Adipose tissue (tissue), 3 donors: ENCODE measurements at regions not wholly inside any gene's neighbourhood (a gene's known extent, or its start where the extent isn't known, plus 50 kb on each side); places are given as distances from the start of the nearest gene placed in this dataset.

Source experiments
- H3K27ac ChIP-seq: one replicate; pipeline ENCODE4 v1.5.1; 2013; ENCODE audit warnings: low read depth, low read length
- WGBS, 3 donors: extraction: QIAGEN DNeasy Blood & Tissue Kit; methylation state at CpG; one replicate each; pipeline ENCODE4 v1.1.7; 2013; 5-methylcytosine and 5-hydroxymethylcytosine counted together
- donor health status: healthy with polysubstance abuse.
- donor health status: Bipolar disorder and iron deficiency.
- donor health status: healthy.

DNA sequence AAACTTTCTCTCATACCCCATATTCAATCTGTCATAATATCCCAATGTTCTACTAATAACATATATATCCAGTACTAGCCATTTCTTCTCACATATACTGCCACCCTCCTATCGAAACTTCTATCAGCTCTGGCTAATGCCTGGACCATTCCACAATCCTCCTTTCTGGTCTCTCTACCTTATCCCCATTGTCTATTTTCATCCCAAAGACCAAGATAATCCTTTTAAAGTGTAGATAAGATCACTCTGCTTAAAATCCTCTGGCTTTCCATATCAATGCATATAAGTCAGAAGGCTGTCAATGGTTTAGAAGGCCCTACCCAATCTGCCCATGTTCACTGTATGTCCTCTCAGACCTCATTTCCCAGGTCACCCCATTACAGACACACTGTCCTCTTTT is 229.6 kb downstream of the ZEB2 start:
- WGBS, 3 donors, result 100% methylated on average over 1 of the region's 1 CpG
- H3K27ac ChIP-seq, result no peak overlapping the region

- no peak overlapping the region for H3K27ac ChIP-seq
- WGBS, 3 donors, result 86 to 88% (median 88%) methylated on average over 3 of the region's 3 CpGs
These were observed 231.5 kb downstream of the ZEB2 start for GRCh38 chr2:144288438-144288837.

- no peak overlapping the region for H3K27ac ChIP-seq
These were observed 234.6 kb downstream of the ZEB2 start for GRCh38 chr2:144285324-144285723.

DNA sequence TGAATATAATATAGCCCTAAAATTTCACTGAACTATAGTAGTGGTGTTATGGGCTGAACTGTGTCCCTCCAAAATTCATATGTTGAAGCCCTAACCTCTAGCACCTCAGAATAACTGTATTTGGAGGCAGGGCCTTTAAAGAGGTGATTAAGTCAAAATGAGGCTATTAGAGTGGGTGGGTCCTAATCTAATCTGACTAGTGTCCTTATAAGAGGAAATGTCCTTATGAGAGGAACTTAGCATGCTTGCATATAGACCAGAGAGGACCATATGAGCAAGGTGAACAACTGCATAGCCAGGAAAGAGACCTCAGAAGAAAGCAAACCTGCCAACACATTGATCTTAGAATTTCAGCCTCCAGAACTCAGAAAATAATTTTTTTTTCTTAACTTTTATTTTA is 238.4 kb downstream of the ZEB2 start:
- H3K27ac ChIP-seq, result no peak overlapping the region

- WGBS, 3 donors, result 88 to 94% (median 92%) methylated on average over 2 of the region's 2 CpGs
- no peak overlapping the region for H3K27ac ChIP-seq
These were observed 239.9 kb downstream of the ZEB2 start for GRCh38 chr2:144280009-144280408.

- 84 to 99% (median 96%) methylated on average over 3 of the region's 3 CpGs for WGBS, 3 donors
- H3K27ac ChIP-seq, result no peak overlapping the region
These were observed 240.8 kb downstream of the ZEB2 start for GRCh38 chr2:144279165-144279564.

GRCh38 chr2:144277622-144278354 is 242.1 kb downstream of the ZEB2 start:
- H3K27ac ChIP-seq, result no peak overlapping the region
- 92 to 96% (median 94%) methylated on average over 2 of the region's 2 CpGs for WGBS, 3 donors

DNA sequence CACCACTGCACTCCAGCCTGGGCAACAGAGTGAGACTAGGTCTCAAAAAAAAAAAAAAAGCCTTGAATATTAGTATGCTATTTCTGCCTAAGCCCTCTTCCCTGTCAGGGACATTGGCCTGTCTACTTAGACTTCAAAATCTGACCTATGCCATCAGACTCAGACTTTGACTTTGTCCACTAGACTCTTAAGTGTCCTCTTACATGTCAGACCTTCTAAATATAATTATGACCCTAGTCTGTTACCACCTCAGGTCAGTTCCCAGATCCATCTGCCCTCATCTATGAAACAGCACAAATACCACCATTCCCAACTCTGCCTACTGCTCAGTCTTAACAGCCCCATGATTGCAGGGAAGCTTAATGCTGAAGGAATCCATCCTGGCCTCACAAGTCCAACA is 244.6 kb downstream of the ZEB2 start:
- H3K27ac ChIP-seq, result no peak overlapping the region

GRCh38 chr2:144274131-144274530 is 245.8 kb downstream of the ZEB2 start:
- no peak overlapping the region for H3K27ac ChIP-seq
- WGBS, 3 donors, result 52 to 72% (median 72%) methylated on average over 2 of the region's 2 CpGs

- WGBS, 3 donors, result 86 to 99% (median 92%) methylated on average over 1 of the region's 1 CpG
- no peak overlapping the region for H3K27ac ChIP-seq
These were observed 249.0 kb downstream of the ZEB2 start for GRCh38 chr2:144270951-144271350.

- 86 to 96% (median 96%) methylated on average over 1 of the region's 1 CpG for WGBS, 3 donors
- H3K27ac ChIP-seq, result no peak overlapping the region
These were observed 251.8 kb downstream of the ZEB2 start for GRCh38 chr2:144268036-144268678.

- H3K27ac ChIP-seq, result no peak overlapping the region
- WGBS, 3 donors, result 43 to 71% (median 57%) methylated on average over 2 of the region's 2 CpGs
These were observed 252.7 kb downstream of the ZEB2 start for GRCh38 chr2:144267239-144267638.

- WGBS, 3 donors, result 98 to 100% (median 99%) methylated on average over 3 of the region's 3 CpGs
- H3K27ac ChIP-seq, result no peak overlapping the region
These were observed 254.3 kb downstream of the ZEB2 start for GRCh38 chr2:144265654-144266053.

DNA sequence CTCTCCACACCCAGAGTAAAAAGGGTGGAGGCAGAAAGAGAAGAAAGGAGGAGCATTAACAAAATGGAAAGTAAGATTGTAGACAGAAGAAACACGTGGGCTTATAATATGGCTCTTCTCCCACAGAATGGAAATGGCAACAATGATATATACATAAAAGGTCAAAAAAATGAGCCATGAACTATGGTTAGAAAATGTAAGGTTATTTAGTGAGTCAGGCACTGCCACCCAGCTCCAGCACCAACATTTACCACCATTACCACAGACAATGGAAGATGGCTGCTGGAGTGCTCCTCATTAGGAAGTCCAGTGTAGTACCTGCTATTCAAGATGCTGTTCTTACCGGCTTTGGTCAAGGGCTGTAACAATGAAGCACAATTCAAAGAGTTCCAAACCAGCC is 258.0 kb downstream of the ZEB2 start:
- 91 to 97% (median 97%) methylated on average over 2 of the region's 2 CpGs for WGBS, 3 donors

GRCh38 chr2:144261336-144261735 is 258.6 kb downstream of the ZEB2 start:
- WGBS, 3 donors, result 59 to 82% (median 67%) methylated on average over 2 of the region's 2 CpGs
- H3K27ac ChIP-seq, result no peak overlapping the region

More for the DNA sequence above, 258.0 kb downstream of the ZEB2 start:
- no peak overlapping the region for H3K27ac ChIP-seq

GRCh38 chr2:144259332-144259731 is 260.6 kb downstream of the ZEB2 start:
- H3K27ac ChIP-seq, result no peak overlapping the region
- WGBS, 3 donors, result 97 to 98% (median 97%) methylated on average over 6 of the region's 6 CpGs

GRCh38 chr2:144258154-144258553 is 261.8 kb downstream of the ZEB2 start:
- no peak overlapping the region for H3K27ac ChIP-seq
- 88 to 98% (median 98%) methylated on average over 2 of the region's 2 CpGs for WGBS, 3 donors

- WGBS, 3 donors, result 38 to 73% (median 71%) methylated on average over 1 of the region's 1 CpG
These were observed 262.8 kb downstream of the ZEB2 start for GRCh38 chr2:144256996-144257707.

DNA sequence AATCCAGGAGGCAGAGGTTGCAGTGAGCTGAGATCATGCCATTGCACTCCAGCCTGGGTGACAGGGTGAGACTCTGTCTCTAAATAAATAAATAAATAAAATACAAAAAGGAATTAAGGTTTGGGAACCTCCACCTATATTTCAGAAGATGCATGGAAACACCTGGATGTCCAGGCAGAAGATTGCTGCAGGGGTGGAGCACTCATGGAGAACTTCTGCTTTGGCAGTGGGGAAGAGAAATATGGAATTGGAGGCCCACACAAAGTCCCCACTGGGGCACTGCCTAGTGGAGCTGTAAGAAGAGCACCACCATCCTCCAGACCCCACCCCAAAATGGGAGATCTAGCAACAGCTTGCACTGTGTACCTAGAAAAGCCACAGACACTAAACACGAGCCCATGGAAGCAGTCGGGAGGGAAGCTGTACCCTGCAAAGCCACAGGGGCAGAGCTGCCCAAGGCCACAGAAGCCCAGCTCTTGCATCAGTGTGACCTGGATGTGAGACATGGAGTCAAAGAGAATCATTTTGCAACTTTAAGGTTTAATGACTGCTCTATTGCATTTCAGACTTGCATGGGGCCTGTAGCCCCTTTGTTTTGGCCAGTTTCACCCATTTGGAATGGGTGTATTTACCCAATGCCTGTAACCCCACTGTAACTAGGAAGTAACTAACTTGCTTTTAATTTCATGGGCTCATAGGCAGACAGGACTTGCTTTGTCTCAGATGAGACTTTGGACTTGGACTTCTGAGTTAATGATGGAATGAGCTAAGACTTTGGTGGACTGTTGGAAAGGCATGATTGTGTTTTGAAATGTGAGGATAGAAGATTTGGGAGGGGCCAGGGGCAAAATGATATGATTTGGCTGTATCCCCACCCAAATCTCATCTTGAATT is 265.3 kb downstream of the ZEB2 start:
- WGBS, 3 donors, result 97 to 98% (median 98%) methylated on average over 2 of the region's 2 CpGs
- no peak overlapping the region for H3K27ac ChIP-seq

More at GRCh38 chr2:144256996-144257707, 262.8 kb downstream of the ZEB2 start:
- H3K27ac ChIP-seq, result no peak overlapping the region
